ENCODE measurements at regions not wholly inside any gene's neighbourhood (a gene's known extent, or its start where the extent isn't known, plus 50 kb on each side); places are given as distances from the start of the nearest gene placed in this dataset.

DNA sequence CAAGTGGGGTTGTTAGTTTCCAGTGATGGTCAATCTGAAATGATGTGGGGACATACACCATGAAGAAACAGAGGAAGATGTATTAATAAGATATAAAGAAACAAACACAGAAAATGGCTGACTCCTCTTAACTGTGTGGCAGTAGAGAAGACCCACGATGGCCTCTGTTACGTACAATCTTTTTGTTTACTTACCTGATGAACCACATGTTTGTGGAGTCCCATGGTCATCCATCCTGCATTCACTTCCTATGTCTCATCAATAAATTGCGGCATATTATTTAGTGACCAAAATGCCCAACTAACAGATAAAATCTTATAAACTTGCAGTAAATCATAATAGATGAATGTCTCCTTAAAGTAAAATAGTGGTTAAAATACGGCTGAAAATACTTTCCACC is 740.1 kb upstream of the LINC00305 start:
- Histone ChIP-seq H3K27ac (replicated peaks) (no peak overlapping the region), H3K4me3 (replicated peaks; ENCODE audit: insufficient read depth, low read length) (no peak overlapping the region), H3K27me3 (ENCODE audit: insufficient read depth, poor library complexity, severe bottlenecking) (no peaks in the 10 kb centered on the region)
- no peak for TF ChIP-seq GABPA (IDR thresholded peaks at IDR 0.05; ENCODE audit: low read depth)
- TF ChIP-seq, protein P1, sequence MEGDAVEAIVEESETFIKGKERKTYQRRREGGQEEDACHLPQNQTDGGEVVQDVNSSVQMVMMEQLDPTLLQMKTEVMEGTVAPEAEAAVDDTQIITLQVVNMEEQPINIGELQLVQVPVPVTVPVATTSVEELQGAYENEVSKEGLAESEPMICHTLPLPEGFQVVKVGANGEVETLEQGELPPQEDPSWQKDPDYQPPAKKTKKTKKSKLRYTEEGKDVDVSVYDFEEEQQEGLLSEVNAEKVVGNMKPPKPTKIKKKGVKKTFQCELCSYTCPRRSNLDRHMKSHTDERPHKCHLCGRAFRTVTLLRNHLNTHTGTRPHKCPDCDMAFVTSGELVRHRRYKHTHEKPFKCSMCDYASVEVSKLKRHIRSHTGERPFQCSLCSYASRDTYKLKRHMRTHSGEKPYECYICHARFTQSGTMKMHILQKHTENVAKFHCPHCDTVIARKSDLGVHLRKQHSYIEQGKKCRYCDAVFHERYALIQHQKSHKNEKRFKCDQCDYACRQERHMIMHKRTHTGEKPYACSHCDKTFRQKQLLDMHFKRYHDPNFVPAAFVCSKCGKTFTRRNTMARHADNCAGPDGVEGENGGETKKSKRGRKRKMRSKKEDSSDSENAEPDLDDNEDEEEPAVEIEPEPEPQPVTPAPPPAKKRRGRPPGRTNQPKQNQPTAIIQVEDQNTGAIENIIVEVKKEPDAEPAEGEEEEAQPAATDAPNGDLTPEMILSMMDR (IDR thresholded peaks at IDR 0.05; ENCODE audit: insufficient read depth, low read length): no peak
- no peak for TF ChIP-seq POLR2AphosphoS5 (IDR thresholded peaks at IDR 0.05; ENCODE audit: low read depth)
- TF ChIP-seq SPI1 (IDR thresholded peaks at IDR 0.05; ENCODE audit: borderline replicate concordance, low read depth): no peak
- TF ChIP-seq, protein P2, sequence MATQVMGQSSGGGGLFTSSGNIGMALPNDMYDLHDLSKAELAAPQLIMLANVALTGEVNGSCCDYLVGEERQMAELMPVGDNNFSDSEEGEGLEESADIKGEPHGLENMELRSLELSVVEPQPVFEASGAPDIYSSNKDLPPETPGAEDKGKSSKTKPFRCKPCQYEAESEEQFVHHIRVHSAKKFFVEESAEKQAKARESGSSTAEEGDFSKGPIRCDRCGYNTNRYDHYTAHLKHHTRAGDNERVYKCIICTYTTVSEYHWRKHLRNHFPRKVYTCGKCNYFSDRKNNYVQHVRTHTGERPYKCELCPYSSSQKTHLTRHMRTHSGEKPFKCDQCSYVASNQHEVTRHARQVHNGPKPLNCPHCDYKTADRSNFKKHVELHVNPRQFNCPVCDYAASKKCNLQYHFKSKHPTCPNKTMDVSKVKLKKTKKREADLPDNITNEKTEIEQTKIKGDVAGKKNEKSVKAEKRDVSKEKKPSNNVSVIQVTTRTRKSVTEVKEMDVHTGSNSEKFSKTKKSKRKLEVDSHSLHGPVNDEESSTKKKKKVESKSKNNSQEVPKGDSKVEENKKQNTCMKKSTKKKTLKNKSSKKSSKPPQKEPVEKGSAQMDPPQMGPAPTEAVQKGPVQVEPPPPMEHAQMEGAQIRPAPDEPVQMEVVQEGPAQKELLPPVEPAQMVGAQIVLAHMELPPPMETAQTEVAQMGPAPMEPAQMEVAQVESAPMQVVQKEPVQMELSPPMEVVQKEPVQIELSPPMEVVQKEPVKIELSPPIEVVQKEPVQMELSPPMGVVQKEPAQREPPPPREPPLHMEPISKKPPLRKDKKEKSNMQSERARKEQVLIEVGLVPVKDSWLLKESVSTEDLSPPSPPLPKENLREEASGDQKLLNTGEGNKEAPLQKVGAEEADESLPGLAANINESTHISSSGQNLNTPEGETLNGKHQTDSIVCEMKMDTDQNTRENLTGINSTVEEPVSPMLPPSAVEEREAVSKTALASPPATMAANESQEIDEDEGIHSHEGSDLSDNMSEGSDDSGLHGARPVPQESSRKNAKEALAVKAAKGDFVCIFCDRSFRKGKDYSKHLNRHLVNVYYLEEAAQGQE (IDR thresholded peaks at IDR 0.05; ENCODE audit: insufficient replicate concordance, low read depth): no peak
- no peak for DNase-seq (ENCODE audit: low read depth in 1 of 2, low spot score in 1 of 2)

DNA sequence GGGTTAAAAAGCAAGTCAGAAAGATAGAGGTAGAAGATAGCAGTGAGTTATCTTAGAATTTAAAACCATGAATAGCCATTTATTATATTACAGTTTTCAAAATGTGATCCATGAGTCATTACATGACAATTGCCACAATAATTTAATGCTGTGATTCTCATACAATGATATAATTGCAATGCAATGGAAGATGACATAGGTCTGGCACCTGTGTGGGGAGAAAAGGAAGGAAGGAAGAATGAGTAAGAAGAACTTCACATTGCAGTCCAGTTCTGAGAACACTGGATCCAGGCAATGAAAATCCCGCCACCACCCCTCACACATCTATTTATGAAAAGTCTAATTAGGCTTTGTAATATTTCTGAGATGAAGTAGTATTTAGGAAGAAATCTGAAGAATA is 738.1 kb upstream of the LINC00305 start:
- TF ChIP-seq, protein P2 (IDR thresholded peaks at IDR 0.05; ENCODE audit: insufficient replicate concordance, low read depth): no peak
- TF ChIP-seq, protein P1 (IDR thresholded peaks at IDR 0.05; ENCODE audit: insufficient read depth, low read length): no peak
- TF ChIP-seq POLR2AphosphoS5 (IDR thresholded peaks at IDR 0.05; ENCODE audit: low read depth): no peak
- no peak for TF ChIP-seq GABPA (IDR thresholded peaks at IDR 0.05; ENCODE audit: low read depth)
- TF ChIP-seq SPI1 (IDR thresholded peaks at IDR 0.05; ENCODE audit: borderline replicate concordance, low read depth): no peak

DNA sequence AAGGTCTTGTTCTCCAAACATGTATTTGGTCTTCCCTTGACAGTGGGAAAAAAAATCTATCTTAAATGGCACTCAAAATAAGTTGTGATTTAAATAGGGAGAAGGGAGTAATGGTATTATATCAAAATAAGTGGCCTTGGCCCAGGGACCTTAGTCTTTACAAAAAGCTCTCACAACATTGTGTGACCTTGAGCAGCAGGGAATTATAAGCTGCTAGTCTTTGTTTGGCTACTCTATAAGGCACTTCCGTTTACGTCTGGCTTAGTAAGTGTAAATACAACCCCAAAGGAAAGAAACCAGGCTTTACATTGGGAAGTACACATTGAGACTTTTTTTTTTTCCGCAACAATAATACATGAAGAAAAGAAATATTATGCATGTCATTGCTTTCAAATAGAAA is 734.0 kb upstream of the LINC00305 start:
- Histone ChIP-seq H3K27ac (replicated peaks) (no peak overlapping the region), H3K4me3 (replicated peaks; ENCODE audit: insufficient read depth, low read length) (no peak overlapping the region), H3K27me3 (ENCODE audit: insufficient read depth, poor library complexity, severe bottlenecking) (peaks cover 3% of the 10 kb centered on the region)
- DNase-seq (ENCODE audit: low read depth in 1 of 2, low spot score in 1 of 2): no peak
- TF ChIP-seq SPI1 (IDR thresholded peaks at IDR 0.05; ENCODE audit: borderline replicate concordance, low read depth) (no peak), POLR2AphosphoS5 (IDR thresholded peaks at IDR 0.05; ENCODE audit: low read depth) (no peak), GABPA (IDR thresholded peaks at IDR 0.05; ENCODE audit: low read depth) (no peak)
- TF ChIP-seq, protein P2 (IDR thresholded peaks at IDR 0.05; ENCODE audit: insufficient replicate concordance, low read depth): no peak
- TF ChIP-seq, protein P1 (IDR thresholded peaks at IDR 0.05; ENCODE audit: insufficient read depth, low read length): no peak

More for the DNA sequence above, 738.1 kb upstream of the LINC00305 start:
- no peak for DNase-seq (ENCODE audit: low read depth in 1 of 2, low spot score in 1 of 2)
- H3K27me3 ChIP-seq (ENCODE audit: insufficient read depth, poor library complexity, severe bottlenecking): peaks cover 3% of the 10 kb centered on the region
- no peak overlapping the region for H3K27ac ChIP-seq (replicated peaks)
- no peak overlapping the region for H3K4me3 ChIP-seq (replicated peaks; ENCODE audit: insufficient read depth, low read length)
